Pancreas (tissue), 10 donors: ENCODE measurements at regions not wholly inside any gene's neighbourhood (a gene's known extent, or its start where the extent isn't known, plus 50 kb on each side); places are given as distances from the start of the nearest gene placed in this dataset.

Experiments
- ATAC-seq, 4 donors: fragments of 200-7000 bp; cut with Tn5 transposase; one replicate each; pipeline versions ENCODE4 v1.8.0 to v1.9.1; 2020; ENCODE audit warnings: mild to moderate bottlenecking in 4 of 4, moderate library complexity in 4 of 4
- DNase-seq, 6 donors: peaks; one replicate each; pipeline ENCODE4 v3.0.0-alpha.2; 2020
- FAIRE-seq: peaks from 2 replicates; lab custom pipeline; 2012; peaks lifted over from hg19 to GRCh38; lab: Jason Lieb, UNC
- H3K27ac ChIP-seq, 4 donors: fragments of 200-600 bp; sonication (generic); 1 replicate in 3 of 4; 2 replicates in 1 of 4; pipeline versions ENCODE4 v1.5.0 to v1.8.0; 2020
- H3K27me3 ChIP-seq, 4 donors: fragments of 200-600 bp; one replicate each; pipeline ENCODE4 v1.8.0; 2021
- H3K36me3 ChIP-seq, 3 donors: fragments of 200-600 bp; sonication (generic) in 1 of 3; one replicate each; pipeline versions ENCODE4 v1.5.0 to v1.8.0; 2020 to 2021
- H3K4me1 ChIP-seq, 3 donors: fragments of 200-600 bp; one replicate each; pipeline ENCODE4 v1.8.0; 2021
- H3K4me3 ChIP-seq, 4 donors: fragments of 200-600 bp; sonication (generic) in 2 of 4; one replicate each; pipeline versions ENCODE4 v1.5.0 to v1.8.0; 2020 to 2021
- H3K9me3 ChIP-seq, 4 donors: fragments of 200-600 bp; one replicate each; pipeline ENCODE4 v1.8.0; 2021
- WGBS, 2 donors: extraction: QIAGEN DNeasy Blood & Tissue Kit; methylation state at CpG; one replicate each; pipeline ENCODE4 v1.1.7; 2013; 5-methylcytosine and 5-hydroxymethylcytosine counted together
- intact Hi-C, 3 donors: fragments of 100-400 bp; cut with DNase I; formaldehyde crosslinking; loops; one replicate each; pipeline versions ENCODE4 v1.11.1 to v1.14.2; 2022
- TF ChIP-seq, protein P1 (sequence below), 4 donors: fragments of 200-600 bp; sonication (generic) in 3 of 4; IDR thresholded peaks; one replicate each; pipeline versions ENCODE4 v1.5.0 to v1.8.0; 2021; ENCODE audit warnings: antibody characterized with exemption in 4 of 4
- donor health status: healthy with polysubstance abuse.
- donor health status: DM: no; HTN: no; CAD: no; lungs with moderate emphysema.
- donor health status: DM: no; HTN: no; CAD: no.
- donor health status: control.
- donor health status: control.
- donor health status: Bipolar disorder and iron deficiency.
- donor health status: DM: yes; HTN: yes; CAD: no.
- donor health status: DM: no; HTN: no; CAD: no.
- donor health status: DM: no; HTN: no; CAD: no.
- donor health status: DM: yes; HTN: yes; CAD: no.

DNA sequence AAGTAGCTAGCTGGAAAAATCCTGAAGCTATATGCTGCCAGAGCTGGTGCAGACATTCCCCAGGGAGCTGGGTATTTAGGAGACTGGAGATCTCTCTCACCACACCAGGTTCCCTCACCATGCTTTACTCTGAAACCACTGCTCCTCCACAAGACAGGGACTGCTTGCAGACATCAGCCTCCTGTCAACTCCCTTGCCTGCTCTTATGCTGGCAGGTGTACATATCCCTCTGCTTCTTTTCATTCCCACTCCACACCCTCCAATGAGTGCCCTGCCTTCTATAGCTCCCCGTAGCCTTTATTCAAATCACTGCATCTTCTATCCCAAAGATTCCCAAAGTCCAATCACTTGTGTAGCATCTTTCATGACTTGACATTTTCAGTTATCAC is 380.7 kb downstream of the NFIB start:
- 94 to 100% methylated on average over 1 of the region's 1 CpG for whole genome bisulfite sequencing, 2 donors
- Histone ChIP-seq H3K36me3 (no peaks in the 10 kb centered on the region), H3K4me3 (no peak overlapping the region), H3K9me3 (no peaks in the 10 kb centered on the region), H3K27ac (no peak overlapping the region), H3K4me1 (peaks cover 0 to under 1% (median 0%) of the 10 kb centered on the region in 3 donors), H3K27me3 (no peaks in the 10 kb centered on the region)
- ATAC-seq (no peak), FAIRE-seq (no peak), DNase-seq (no peak)
- intact Hi-C loops, result no loop called here
- TF ChIP-seq, protein P1, sequence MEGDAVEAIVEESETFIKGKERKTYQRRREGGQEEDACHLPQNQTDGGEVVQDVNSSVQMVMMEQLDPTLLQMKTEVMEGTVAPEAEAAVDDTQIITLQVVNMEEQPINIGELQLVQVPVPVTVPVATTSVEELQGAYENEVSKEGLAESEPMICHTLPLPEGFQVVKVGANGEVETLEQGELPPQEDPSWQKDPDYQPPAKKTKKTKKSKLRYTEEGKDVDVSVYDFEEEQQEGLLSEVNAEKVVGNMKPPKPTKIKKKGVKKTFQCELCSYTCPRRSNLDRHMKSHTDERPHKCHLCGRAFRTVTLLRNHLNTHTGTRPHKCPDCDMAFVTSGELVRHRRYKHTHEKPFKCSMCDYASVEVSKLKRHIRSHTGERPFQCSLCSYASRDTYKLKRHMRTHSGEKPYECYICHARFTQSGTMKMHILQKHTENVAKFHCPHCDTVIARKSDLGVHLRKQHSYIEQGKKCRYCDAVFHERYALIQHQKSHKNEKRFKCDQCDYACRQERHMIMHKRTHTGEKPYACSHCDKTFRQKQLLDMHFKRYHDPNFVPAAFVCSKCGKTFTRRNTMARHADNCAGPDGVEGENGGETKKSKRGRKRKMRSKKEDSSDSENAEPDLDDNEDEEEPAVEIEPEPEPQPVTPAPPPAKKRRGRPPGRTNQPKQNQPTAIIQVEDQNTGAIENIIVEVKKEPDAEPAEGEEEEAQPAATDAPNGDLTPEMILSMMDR (IDR thresholded peaks at IDR 0.05), result no peak

DNA sequence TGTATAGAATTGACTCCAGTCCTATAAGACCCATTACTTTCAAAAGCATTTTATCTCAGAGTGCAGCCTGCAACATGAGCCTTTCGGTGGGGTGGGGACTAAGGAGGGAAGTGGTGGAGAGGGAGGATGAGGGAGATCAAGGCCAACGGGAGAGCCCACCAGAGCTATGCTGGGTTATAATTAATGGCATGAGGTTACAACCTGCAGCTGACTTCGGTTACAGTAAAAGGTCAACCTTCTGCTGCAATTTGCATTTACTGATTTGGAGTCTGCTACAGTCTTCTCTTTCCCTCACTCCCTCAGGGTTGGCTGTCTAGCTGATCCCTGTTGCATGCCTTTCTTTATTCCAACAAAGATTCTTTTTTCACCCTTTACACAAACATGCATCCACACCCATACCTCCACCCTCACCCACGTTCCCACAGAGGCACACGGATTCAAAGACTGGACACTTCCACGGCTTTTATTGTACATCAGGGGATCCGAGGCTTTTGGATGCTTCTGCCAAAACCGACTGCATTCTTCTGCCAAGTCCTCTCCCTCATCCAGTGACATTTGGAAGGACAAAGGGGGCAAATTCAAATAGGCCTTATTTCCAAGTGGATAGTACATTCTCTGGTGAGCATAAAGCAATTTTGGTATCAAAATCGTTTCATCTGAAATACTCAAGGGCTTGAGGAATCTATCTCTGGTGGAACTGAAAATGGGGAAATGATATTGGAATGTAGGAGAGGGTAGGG is 381.2 kb downstream of the NFIB start:
- H3K4me3 ChIP-seq, result no peak overlapping the region
- H3K4me1 ChIP-seq, result no peaks in the 10 kb centered on the region
- no peaks in the 10 kb centered on the region for H3K9me3 ChIP-seq
- ATAC-seq (no peak), DNase-seq (no peak), FAIRE-seq (no peak)
- H3K27me3 ChIP-seq, result no peaks in the 10 kb centered on the region
- H3K36me3 ChIP-seq, result no peaks in the 10 kb centered on the region
- intact Hi-C loops, result no loop called here
- TF ChIP-seq, protein P1 (IDR thresholded peaks at IDR 0.05), result no peak
- no peak overlapping the region for H3K27ac ChIP-seq
- 66 to 72% methylated on average over 9 of the region's 9 CpGs for WGBS, 2 donors

DNA sequence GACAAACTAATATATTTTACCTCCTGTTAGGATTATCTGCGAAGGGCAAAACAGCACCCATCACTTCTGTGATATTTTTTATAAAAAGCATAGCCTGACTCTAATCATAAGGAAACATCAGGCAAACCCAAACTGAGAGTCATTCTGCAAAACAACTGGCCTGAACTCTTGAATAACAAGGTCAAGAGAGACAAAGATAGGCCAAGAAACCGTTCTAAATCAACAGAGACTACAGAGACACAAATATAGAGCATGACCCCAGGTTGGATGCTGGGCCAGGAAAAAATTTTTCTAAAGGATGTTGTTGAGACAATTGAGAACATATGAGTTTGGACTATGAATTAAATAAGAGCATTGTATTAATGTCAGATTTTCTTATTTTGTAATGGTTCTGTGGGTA is 384.9 kb downstream of the NFIB start:
- no peaks in the 10 kb centered on the region for H3K36me3 ChIP-seq
- WGBS, 2 donors, result 67% methylated on average over 2 of the region's 2 CpGs
- H3K27me3 ChIP-seq, result no peaks in the 10 kb centered on the region
- H3K27ac ChIP-seq, result no peak overlapping the region
- no peak for ATAC-seq
- TF ChIP-seq, protein P1 (IDR thresholded peaks at IDR 0.05), result no peak
- H3K9me3 ChIP-seq, result no peaks in the 10 kb centered on the region
- H3K4me3 ChIP-seq, result no peak overlapping the region
- FAIRE-seq, result no peak
- H3K4me1 ChIP-seq, result no peaks in the 10 kb centered on the region
- intact Hi-C loops, result no loop called here
- no peak for DNase-seq

DNA sequence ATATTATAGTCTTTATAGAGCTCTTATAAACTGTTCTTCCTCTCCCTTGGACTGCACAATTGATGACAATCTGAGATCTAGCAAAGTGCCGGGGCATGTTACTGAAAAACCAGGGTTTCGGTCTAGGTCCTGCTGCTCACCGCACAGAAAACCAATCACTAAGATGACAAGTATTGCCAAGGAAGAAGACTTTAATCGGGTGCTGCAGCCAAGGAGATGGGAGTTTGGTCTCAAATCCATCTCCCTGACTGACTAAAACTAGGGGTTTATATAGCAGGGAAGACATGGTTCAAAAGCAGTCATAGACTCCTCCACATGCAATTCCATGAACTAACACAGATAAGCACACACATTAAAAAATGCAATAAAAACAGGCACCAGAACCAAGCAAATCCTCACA is 390.6 kb downstream of the NFIB start:
- intact Hi-C loops, result no loop called here
- TF ChIP-seq, protein P1 (IDR thresholded peaks at IDR 0.05), result no peak
- Histone ChIP-seq H3K27ac (no peak overlapping the region), H3K4me1 (no peaks in the 10 kb centered on the region), H3K36me3 (no peaks in the 10 kb centered on the region), H3K27me3 (no peaks in the 10 kb centered on the region), H3K4me3 (no peak overlapping the region), H3K9me3 (no peaks in the 10 kb centered on the region)
- no peak for FAIRE-seq
- no peak for ATAC-seq
- WGBS, 2 donors, result 95 to 97% methylated on average over 4 of the region's 4 CpGs
- DNase-seq, result no peak

DNA sequence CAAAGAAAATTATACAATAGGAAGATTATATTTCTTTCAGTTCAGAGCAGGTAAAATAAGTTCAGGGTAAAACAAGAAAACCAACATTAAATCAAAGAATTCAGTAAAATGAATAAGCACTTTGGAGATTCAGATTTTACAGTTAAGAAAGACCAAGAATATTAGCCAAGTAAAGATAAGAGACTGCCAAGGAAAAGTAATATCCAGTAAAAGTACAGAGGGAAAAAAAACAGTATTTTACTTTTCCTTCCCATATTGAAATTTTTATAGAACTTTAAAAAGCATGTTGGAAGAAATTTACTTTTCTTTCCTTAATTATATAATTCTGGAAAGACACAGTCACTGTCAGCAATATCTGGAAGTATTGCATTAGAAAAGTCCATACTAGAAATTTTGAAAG is 393.4 kb downstream of the NFIB start:
- DNase-seq (no peak), ATAC-seq (no peak), FAIRE-seq (no peak)
- Histone ChIP-seq H3K9me3 (no peaks in the 10 kb centered on the region), H3K27me3 (no peaks in the 10 kb centered on the region), H3K4me1 (no peaks in the 10 kb centered on the region), H3K27ac (no peak overlapping the region), H3K36me3 (no peaks in the 10 kb centered on the region), H3K4me3 (no peak overlapping the region)
- intact Hi-C loops, result no loop called here
- TF ChIP-seq, protein P1 (IDR thresholded peaks at IDR 0.05), result no peak
